GM12878 (cell line): ENCODE measurements at regions not wholly inside any gene's neighbourhood (a gene's known extent, or its start where the extent isn't known, plus 50 kb on each side); places are given as distances from the start of the nearest gene placed in this dataset.

Experiments used
- ATAC-seq: fragments of 200-7000 bp; cut with Tn5 transposase; 3 replicates; pipeline ENCODE4 v1.9.1; 2020; ENCODE audit warnings: mild to moderate bottlenecking, moderate library complexity
- BruUV-seq: library from RNA; stranded (reverse); fragments of 400-500 nt; replicated peaks from 2 replicates; lab custom pipeline; 2021; lab: Mats Ljungman, UMichigan
- CTCF ChIA-PET: fragments of 300-600 bp; sonication (Branson Sonifier 250); formaldehyde crosslinking; extraction: SDS; loops from one replicate; lab custom pipeline; 2021; ENCODE audit warnings: inconsistent platforms; lab: Yijun Ruan, JAX
- POLR2A ChIA-PET: fragments of 350-600 bp; formaldehyde crosslinking; extraction: SDS; loops from one replicate; lab custom pipeline; 2021; ENCODE audit warnings: inconsistent platforms; lab: Charles Lee
- RAD21 ChIA-PET: fragments of 300-600 bp; sonication (Branson Sonifier 250); formaldehyde crosslinking; loops from one replicate; lab custom pipeline; 2023; ENCODE audit warnings: antibody characterized with exemption; ENCODE audit not compliant: unreplicated experiment; lab: Charles Lee
- SMC1A ChIA-PET: fragments of 300-600 bp; sonication (Branson Sonifier 250); formaldehyde crosslinking; loops from one replicate; lab custom pipeline; 2023; ENCODE audit not compliant: unreplicated experiment, uncharacterized antibody; lab: Charles Lee
- DNase-seq: peaks from one replicate; pipeline ENCODE4 v3.0.0-alpha.2; 2011; ENCODE audit warnings: low read depth, low spot score
- FAIRE-seq: peaks from 3 replicates; lab custom pipeline; 2011; peaks lifted over from hg19 to GRCh38; lab: Jason Lieb, UNC
- H2AFZ ChIP-seq: 2 replicates; pipeline ENCODE4 v1.6.0; 2011; ENCODE audit warnings: low read depth, low read length, control low read depth; ENCODE audit not compliant: control insufficient read depth
- H3K27ac ChIP-seq: 2 replicates; pipeline ENCODE4 v1.5.1; 2011; ENCODE audit warnings: control low read depth; ENCODE audit not compliant: control insufficient read depth, insufficient read depth
- H3K27me3 ChIP-seq, 2 experiments: replicated peaks in 1 of 2; 2 replicates each; pipeline versions ENCODE4 v1.6.0 to v1.6.1; 2011; ENCODE audit warnings: low read length in 1 of 2; ENCODE audit not compliant: control insufficient read depth in 2 of 2, insufficient read depth in 2 of 2
- H3K36me3 ChIP-seq, 2 experiments: 2 replicates each; pipeline ENCODE4 v1.5.1; 2011; ENCODE audit warnings: low read length in 1 of 2; ENCODE audit not compliant: control insufficient read depth in 2 of 2, insufficient read depth in 2 of 2
- H3K4me1 ChIP-seq: 2 replicates; pipeline ENCODE4 v1.6.1; 2011; ENCODE audit warnings: mild to moderate bottlenecking, low read length, moderate library complexity, mixed read lengths; ENCODE audit not compliant: control insufficient read depth, insufficient read depth
- H3K4me2 ChIP-seq: 2 replicates; pipeline ENCODE4 v1.6.0; 2011; ENCODE audit warnings: control low read depth; ENCODE audit not compliant: control insufficient read depth, insufficient read depth
- H3K4me3 ChIP-seq: fragments of 200-600 bp; sonication (generic); 2 replicates; pipeline ENCODE4 v1.5.1; 2016
- H3K79me2 ChIP-seq: 2 replicates; pipeline ENCODE4 v1.6.0; 2011; ENCODE audit warnings: low read length; ENCODE audit not compliant: control insufficient read depth, insufficient read depth
- H3K9ac ChIP-seq: 2 replicates; pipeline ENCODE4 v1.8.0; 2011; ENCODE audit warnings: low read length, control low read depth, mixed read lengths; ENCODE audit not compliant: control insufficient read depth, insufficient read depth
- H3K9me3 ChIP-seq: replicated peaks from 3 replicates; pipeline ENCODE4 v1.5.1; 2011; ENCODE audit warnings: mild to moderate bottlenecking, low read length; ENCODE audit not compliant: control insufficient read depth, insufficient read depth
- H4K20me1 ChIP-seq: 2 replicates; pipeline ENCODE4 v1.6.0; 2011; ENCODE audit not compliant: control insufficient read depth, insufficient read depth
- BCL3 ChIP-seq: IDR thresholded peaks from 2 replicates; pipeline ENCODE4 v1.6.1; 2011; ENCODE audit warnings: borderline replicate concordance, low read depth, mild to moderate bottlenecking, moderate library complexity, low read length; ENCODE audit not compliant: insufficient read depth, poor library complexity, severe bottlenecking
- MLLT1 ChIP-seq: fragments of 450-650 bp; IDR thresholded peaks from 2 replicates; pipeline ENCODE4 v1.6.1; 2016; ENCODE audit warnings: mild to moderate bottlenecking
- SRF ChIP-seq, 2 experiments: IDR thresholded peaks; 2 replicates each; pipeline ENCODE4 v1.6.1; 2011; ENCODE audit warnings: low read depth in 2 of 2, low read length in 2 of 2, mild to moderate bottlenecking in 1 of 2, moderate library complexity in 1 of 2
- STAT3 ChIP-seq: IDR thresholded peaks from 2 replicates; pipeline ENCODE4 v1.6.1; 2011; ENCODE audit warnings: low read depth, low read length, improper control_type of control experiment
- TCF3 ChIP-seq: IDR thresholded peaks from 2 replicates; pipeline ENCODE4 v1.6.1; 2012; ENCODE audit warnings: low read depth, mild to moderate bottlenecking, low read length, borderline replicate concordance; ENCODE audit not compliant: insufficient read depth
- USF1 ChIP-seq: IDR thresholded peaks from 2 replicates; pipeline ENCODE4 v1.6.1; 2011; ENCODE audit warnings: borderline replicate concordance, low read depth, mild to moderate bottlenecking, moderate library complexity, mixed read lengths, low read length; ENCODE audit not compliant: insufficient read depth; ENCODE audit errors: extremely low read length
- WGBS: methylation state at CpG from one replicate; pipeline ENCODE4 v1.1.6; 2016; ENCODE audit warnings: low lambda C conversion rate; ENCODE audit not compliant: insufficient replicate concordance, insufficient coverage; ENCODE audit errors: missing lambda C conversion rate; 5-methylcytosine and 5-hydroxymethylcytosine counted together
- in situ Hi-C: fragments of 300-500 bp; cut with MboI; formaldehyde crosslinking; loops from 9 replicates; pipeline ENCODE4 v1.14.3; 2018; ENCODE audit warnings: mixed read lengths
- intact Hi-C: fragments of 100-400 bp; cut with micrococcal nuclease; formaldehyde crosslinking; loops from one replicate; pipeline ENCODE4 v1.14.2; 2022; ENCODE audit not compliant: unreplicated experiment

DNA sequence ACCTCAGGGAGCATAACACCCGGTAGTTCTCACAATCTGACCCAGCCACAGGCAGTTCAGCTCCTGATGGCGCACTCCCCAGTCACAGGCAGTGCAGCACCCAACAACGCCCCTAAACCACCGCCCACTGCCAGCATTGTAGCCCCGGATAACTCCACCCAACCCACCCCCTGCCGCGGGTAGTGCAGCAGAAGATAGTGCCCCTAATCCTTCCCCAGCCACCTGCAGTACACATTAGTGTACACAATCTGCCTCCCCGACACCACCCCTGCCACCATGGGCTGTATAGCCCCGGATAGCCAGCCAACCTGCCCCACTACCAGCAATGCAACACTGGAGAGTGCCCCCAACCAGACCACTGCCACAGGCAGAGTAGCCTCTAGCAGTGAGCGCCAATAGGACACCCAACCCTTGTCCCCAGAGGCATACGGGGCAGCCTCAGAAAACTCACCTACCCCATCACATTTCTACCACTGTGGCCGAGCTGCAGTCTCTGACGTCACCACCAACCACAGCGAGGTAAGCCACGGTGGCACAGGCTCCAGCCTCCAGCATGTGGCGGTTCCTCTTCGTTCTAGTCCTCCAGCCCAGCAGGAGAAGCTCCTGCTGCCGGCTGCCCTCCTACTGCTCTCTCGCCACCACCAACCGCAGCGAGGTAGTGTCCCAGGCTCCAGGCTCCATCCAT lies 877.3 kb downstream of the KCNJ18 start:
- intact Hi-C loops (no loop called here), in situ Hi-C loops (no loop called here)
- no peak overlapping the region for H2AFZ ChIP-seq
- no peaks in the 10 kb centered on the region for H3K79me2 ChIP-seq
- H3K27ac ChIP-seq, result no peak overlapping the region
- no peak for ATAC-seq
- ChIA-PET RAD21 (no interaction called here), CTCF (no interaction called here), POLR2A (no interaction called here), SMC1A (no interaction called here)
- 34% methylated on average over 21 of the region's 21 CpGs for WGBS
- DNase-seq, result no peak
- no peak overlapping the region for H3K9ac ChIP-seq
- no TSS peak for BruUV-seq
- no peak overlapping the region for H3K4me2 ChIP-seq
- TF ChIP-seq TCF3, result no peak
- TF ChIP-seq USF1, result no peak
- no peak for TF ChIP-seq MLLT1
- no peak for TF ChIP-seq SRF (IDR thresholded peaks at IDR 0.05; ENCODE audit: low read depth in 2 of 2, low read length in 2 of 2)
- TF ChIP-seq BCL3, result no peak
- TF ChIP-seq STAT3, result no peak
- H4K20me1 ChIP-seq, result no peaks in the 10 kb centered on the region
- H3K27me3 ChIP-seq, result no peaks in the 10 kb centered on the region
- no peaks in the 10 kb centered on the region for H3K36me3 ChIP-seq
- H3K4me1 ChIP-seq, result no peaks in the 10 kb centered on the region
- no peak overlapping the region for H3K4me3 ChIP-seq
- no peaks in the 10 kb centered on the region; the same call in 2 of the 3 replicates for H3K9me3 ChIP-seq
- no peak for FAIRE-seq
